Neural cell (in vitro differentiated cells): ENCODE measurements at regions not wholly inside any gene's neighbourhood (a gene's known extent, or its start where the extent isn't known, plus 50 kb on each side); places are given as distances from the start of the nearest gene placed in this dataset.

Experiments
- H2AFZ ChIP-seq: fragments of 200-600, 300-800 bp; sonication (generic), shearing (Covaris generic); 2 replicates; pipeline ENCODE4 v1.6.0; 2014; ENCODE audit warnings: low read depth, mild to moderate bottlenecking, antibody characterized with exemption, low read length, moderate library complexity
- H3F3A ChIP-seq: fragments of 200-600 bp; shearing (Covaris generic); 2 replicates; pipeline ENCODE4 v1.6.1; 2016; ENCODE audit warnings: mild to moderate bottlenecking, moderate library complexity, mixed read lengths, antibody characterized with exemption, low read length; ENCODE audit not compliant: insufficient read depth, poor library complexity, severe bottlenecking
- H3K27ac ChIP-seq: fragments of 200-600, 300-800 bp; sonication (generic), shearing (Covaris generic); 2 replicates; pipeline ENCODE4 v1.5.1; 2014; ENCODE audit warnings: mild to moderate bottlenecking, low read length, moderate library complexity
- H3K27me3 ChIP-seq: fragments of 300-800, 200-600 bp; sonication (generic), shearing (Covaris generic); 2 replicates; pipeline ENCODE4 v1.6.0; 2014; ENCODE audit warnings: mild to moderate bottlenecking, low read depth, low read length, moderate library complexity; ENCODE audit not compliant: insufficient read depth
- H3K36me3 ChIP-seq: fragments of 300-800, 200-600 bp; sonication (generic), shearing (Covaris generic); 2 replicates; pipeline ENCODE4 v1.5.1; 2014; ENCODE audit warnings: mild to moderate bottlenecking, antibody characterized with exemption, low read length, moderate library complexity; ENCODE audit not compliant: insufficient read depth
- H3K4me2 ChIP-seq: fragments of 300-800, 200-600 bp; sonication (generic), shearing (Covaris generic); 2 replicates; pipeline ENCODE4 v1.6.0; 2014; ENCODE audit warnings: mild to moderate bottlenecking, low read length
- H3K4me3 ChIP-seq: fragments of 300-800, 200-600 bp; sonication (generic), shearing (Covaris generic); 2 replicates; pipeline ENCODE4 v1.5.1; 2014; ENCODE audit warnings: mild to moderate bottlenecking, low read length, moderate library complexity
- H3K79me2 ChIP-seq: fragments of 200-600 bp; shearing (Covaris generic); replicated peaks from 2 replicates; pipeline ENCODE4 v1.6.0; 2014; ENCODE audit warnings: mild to moderate bottlenecking, low read length, moderate library complexity; ENCODE audit not compliant: insufficient read depth
- H3K9ac ChIP-seq: fragments of 300-800, 200-600 bp; sonication (generic), shearing (Covaris generic); 2 replicates; pipeline ENCODE4 v1.6.1; 2016; ENCODE audit warnings: mild to moderate bottlenecking, low read length, mixed read lengths
- H3K9me2 ChIP-seq: fragments of 200-600 bp; shearing (Covaris generic); 2 replicates; pipeline ENCODE4 v1.6.1; 2016; ENCODE audit warnings: mild to moderate bottlenecking, low read length, mixed read lengths; ENCODE audit not compliant: insufficient read depth
- H3K9me3 ChIP-seq: fragments of 200-600, 300-800 bp; sonication (generic), shearing (Covaris generic); 2 replicates; pipeline ENCODE4 v1.6.1; 2016; ENCODE audit warnings: mild to moderate bottlenecking, mixed run types, low read length, moderate library complexity, mixed read lengths
- H4K20me1 ChIP-seq: fragments of 200-600 bp; shearing (Covaris generic); 2 replicates; pipeline ENCODE4 v1.6.1; 2016; ENCODE audit warnings: mild to moderate bottlenecking, mixed run types; ENCODE audit not compliant: insufficient read depth
- EP300 ChIP-seq: fragments of 450-650 bp; conservative IDR thresholded peaks from 2 replicates; pipeline ENCODE4 v1.6.1; 2014; ENCODE audit warnings: antibody characterized with exemption, mild to moderate bottlenecking, moderate library complexity; ENCODE audit not compliant: poor library complexity, severe bottlenecking
- EZH2 ChIP-seq: fragments of 200-600, 300-800 bp; shearing (Covaris generic), sonication (generic); IDR thresholded peaks from 2 replicates; pipeline ENCODE4 v1.6.1; 2014; ENCODE audit warnings: antibody characterized with exemption, low read length, borderline replicate concordance, mild to moderate bottlenecking; ENCODE audit not compliant: insufficient read depth, poor library complexity, severe bottlenecking
- MXI1 ChIP-seq: fragments of 450-650 bp; conservative IDR thresholded peaks from 2 replicates; pipeline ENCODE4 v1.6.1; 2014; ENCODE audit warnings: antibody characterized with exemption, mild to moderate bottlenecking; ENCODE audit not compliant: poor library complexity, severe bottlenecking
- POLR2AphosphoS5 ChIP-seq: IDR thresholded peaks from 2 replicates; pipeline ENCODE4 v1.6.1; 2012
- RAD21 ChIP-seq: fragments of 450-650 bp; conservative IDR thresholded peaks from 2 replicates; pipeline ENCODE4 v1.6.1; 2014; ENCODE audit warnings: antibody characterized with exemption, mild to moderate bottlenecking, moderate library complexity
- SMC3 ChIP-seq: fragments of 450-650 bp; conservative IDR thresholded peaks from 2 replicates; pipeline ENCODE4 v1.6.1; 2014; ENCODE audit warnings: antibody characterized with exemption, mild to moderate bottlenecking, moderate library complexity; ENCODE audit not compliant: poor library complexity
- TAF1 ChIP-seq: IDR thresholded peaks from 2 replicates; pipeline ENCODE4 v1.6.1; 2012; ENCODE audit warnings: low read depth
- TF ChIP-seq, protein P1 (sequence below): IDR thresholded peaks from 2 replicates; pipeline ENCODE4 v1.6.1; 2012; ENCODE audit warnings: borderline replicate concordance
- TF ChIP-seq, protein P2 (sequence below): fragments of 450-650 bp; IDR thresholded peaks from 2 replicates; pipeline ENCODE4 v1.5.1; 2014; ENCODE audit warnings: antibody characterized with exemption, mild to moderate bottlenecking, moderate library complexity; ENCODE audit not compliant: poor library complexity, severe bottlenecking

DNA sequence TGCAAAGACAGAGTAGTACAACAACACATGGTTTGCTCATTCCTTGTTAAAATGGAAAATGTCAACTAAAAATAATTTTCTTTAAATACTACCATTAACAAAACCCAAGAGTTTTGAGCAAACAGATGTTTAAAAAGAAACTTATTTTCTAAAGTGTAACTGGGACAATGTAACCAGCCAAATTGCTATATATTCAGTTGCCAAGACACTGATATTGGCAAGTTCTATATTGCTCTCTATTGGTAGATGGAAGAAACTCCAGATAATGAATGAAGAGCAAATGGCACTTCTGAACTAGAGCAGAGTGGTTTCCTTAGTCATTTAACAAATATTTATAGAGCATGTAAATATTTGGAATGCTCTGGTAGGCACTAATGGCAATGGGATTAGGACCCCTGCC, 966.2 kb downstream of the RPA4 start:
- Histone ChIP-seq H3K4me2 (no peak overlapping the region), H3F3A (no peaks in the 10 kb centered on the region), H4K20me1 (no peaks in the 10 kb centered on the region), H2AFZ (no peak overlapping the region), H3K27ac (no peak overlapping the region), H3K27me3 (no peaks in the 10 kb centered on the region), H3K9ac (no peak overlapping the region), H3K36me3 (no peaks in the 10 kb centered on the region), H3K4me3 (no peak overlapping the region), H3K79me2 (no peaks in the 10 kb centered on the region), H3K9me2 (no peaks in the 10 kb centered on the region), H3K9me3 (no peaks in the 10 kb centered on the region)
- TF ChIP-seq, protein P1, sequence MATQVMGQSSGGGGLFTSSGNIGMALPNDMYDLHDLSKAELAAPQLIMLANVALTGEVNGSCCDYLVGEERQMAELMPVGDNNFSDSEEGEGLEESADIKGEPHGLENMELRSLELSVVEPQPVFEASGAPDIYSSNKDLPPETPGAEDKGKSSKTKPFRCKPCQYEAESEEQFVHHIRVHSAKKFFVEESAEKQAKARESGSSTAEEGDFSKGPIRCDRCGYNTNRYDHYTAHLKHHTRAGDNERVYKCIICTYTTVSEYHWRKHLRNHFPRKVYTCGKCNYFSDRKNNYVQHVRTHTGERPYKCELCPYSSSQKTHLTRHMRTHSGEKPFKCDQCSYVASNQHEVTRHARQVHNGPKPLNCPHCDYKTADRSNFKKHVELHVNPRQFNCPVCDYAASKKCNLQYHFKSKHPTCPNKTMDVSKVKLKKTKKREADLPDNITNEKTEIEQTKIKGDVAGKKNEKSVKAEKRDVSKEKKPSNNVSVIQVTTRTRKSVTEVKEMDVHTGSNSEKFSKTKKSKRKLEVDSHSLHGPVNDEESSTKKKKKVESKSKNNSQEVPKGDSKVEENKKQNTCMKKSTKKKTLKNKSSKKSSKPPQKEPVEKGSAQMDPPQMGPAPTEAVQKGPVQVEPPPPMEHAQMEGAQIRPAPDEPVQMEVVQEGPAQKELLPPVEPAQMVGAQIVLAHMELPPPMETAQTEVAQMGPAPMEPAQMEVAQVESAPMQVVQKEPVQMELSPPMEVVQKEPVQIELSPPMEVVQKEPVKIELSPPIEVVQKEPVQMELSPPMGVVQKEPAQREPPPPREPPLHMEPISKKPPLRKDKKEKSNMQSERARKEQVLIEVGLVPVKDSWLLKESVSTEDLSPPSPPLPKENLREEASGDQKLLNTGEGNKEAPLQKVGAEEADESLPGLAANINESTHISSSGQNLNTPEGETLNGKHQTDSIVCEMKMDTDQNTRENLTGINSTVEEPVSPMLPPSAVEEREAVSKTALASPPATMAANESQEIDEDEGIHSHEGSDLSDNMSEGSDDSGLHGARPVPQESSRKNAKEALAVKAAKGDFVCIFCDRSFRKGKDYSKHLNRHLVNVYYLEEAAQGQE, result no peak
- TF ChIP-seq SMC3 (no peak), EP300 (no peak), EZH2 (no peak), TAF1 (no peak), RAD21 (no peak), MXI1 (no peak), POLR2AphosphoS5 (no peak)
- TF ChIP-seq, protein P2, sequence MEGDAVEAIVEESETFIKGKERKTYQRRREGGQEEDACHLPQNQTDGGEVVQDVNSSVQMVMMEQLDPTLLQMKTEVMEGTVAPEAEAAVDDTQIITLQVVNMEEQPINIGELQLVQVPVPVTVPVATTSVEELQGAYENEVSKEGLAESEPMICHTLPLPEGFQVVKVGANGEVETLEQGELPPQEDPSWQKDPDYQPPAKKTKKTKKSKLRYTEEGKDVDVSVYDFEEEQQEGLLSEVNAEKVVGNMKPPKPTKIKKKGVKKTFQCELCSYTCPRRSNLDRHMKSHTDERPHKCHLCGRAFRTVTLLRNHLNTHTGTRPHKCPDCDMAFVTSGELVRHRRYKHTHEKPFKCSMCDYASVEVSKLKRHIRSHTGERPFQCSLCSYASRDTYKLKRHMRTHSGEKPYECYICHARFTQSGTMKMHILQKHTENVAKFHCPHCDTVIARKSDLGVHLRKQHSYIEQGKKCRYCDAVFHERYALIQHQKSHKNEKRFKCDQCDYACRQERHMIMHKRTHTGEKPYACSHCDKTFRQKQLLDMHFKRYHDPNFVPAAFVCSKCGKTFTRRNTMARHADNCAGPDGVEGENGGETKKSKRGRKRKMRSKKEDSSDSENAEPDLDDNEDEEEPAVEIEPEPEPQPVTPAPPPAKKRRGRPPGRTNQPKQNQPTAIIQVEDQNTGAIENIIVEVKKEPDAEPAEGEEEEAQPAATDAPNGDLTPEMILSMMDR, result no peak

DNA sequence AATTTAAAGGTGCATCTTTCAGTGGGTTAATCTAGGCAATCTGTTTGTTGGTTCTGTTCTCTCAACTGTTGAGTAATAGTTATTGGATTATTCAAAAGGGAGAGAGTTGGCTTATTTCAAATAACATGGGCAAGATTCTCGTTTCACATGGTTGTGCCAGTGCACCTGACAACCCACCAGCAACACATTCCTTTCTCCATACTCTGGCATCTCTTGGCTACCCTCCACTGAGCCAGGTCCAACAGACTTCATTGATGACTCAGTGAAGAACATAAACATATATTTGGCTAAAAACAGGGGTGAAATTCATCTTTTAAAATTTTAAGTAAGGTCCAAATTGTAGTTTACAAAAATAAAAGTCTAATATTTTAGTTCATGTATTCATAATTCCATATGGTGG, 967.2 kb downstream of the RPA4 start:
- Histone ChIP-seq H3K27ac (no peak overlapping the region), H3K9me2 (no peaks in the 10 kb centered on the region), H4K20me1 (no peaks in the 10 kb centered on the region), H3F3A (no peaks in the 10 kb centered on the region), H3K9me3 (no peaks in the 10 kb centered on the region), H3K4me2 (no peak overlapping the region), H3K4me3 (no peak overlapping the region), H2AFZ (no peak overlapping the region), H3K79me2 (no peaks in the 10 kb centered on the region), H3K36me3 (no peaks in the 10 kb centered on the region), H3K27me3 (no peaks in the 10 kb centered on the region), H3K9ac (no peak overlapping the region)
- TF ChIP-seq EP300, result no peak
- no peak for TF ChIP-seq RAD21
- TF ChIP-seq, protein P2, result no peak
- no peak for TF ChIP-seq EZH2
- TF ChIP-seq, protein P1, result no peak
- TF ChIP-seq TAF1, result no peak
- no peak for TF ChIP-seq MXI1
- no peak for TF ChIP-seq SMC3
- TF ChIP-seq POLR2AphosphoS5, result no peak
